ENCODE measurements at regions not wholly inside any gene's neighbourhood (a gene's known extent, or its start where the extent isn't known, plus 50 kb on each side); places are given as distances from the start of the nearest gene placed in this dataset.

DNA sequence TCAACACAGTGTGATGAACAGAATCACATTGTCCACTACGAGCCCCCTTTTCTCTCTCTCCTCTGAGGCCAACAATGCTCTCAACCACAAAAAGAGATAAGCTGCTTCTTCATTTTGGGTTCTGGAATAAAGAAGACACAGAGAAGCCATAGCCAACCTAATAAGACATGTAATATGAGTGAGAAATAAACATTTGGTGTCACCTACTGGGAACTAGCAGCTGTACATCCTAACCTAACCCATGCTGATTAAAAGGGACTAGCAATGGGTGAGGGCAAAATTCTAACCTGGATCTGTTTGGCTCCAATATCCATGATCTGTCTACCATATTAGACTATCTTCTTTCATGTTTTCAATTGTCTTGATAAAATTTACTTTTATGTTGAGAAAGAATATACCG lies 369.1 kb upstream of the MARCKS start:
- TF ChIP-seq, protein P1, sequence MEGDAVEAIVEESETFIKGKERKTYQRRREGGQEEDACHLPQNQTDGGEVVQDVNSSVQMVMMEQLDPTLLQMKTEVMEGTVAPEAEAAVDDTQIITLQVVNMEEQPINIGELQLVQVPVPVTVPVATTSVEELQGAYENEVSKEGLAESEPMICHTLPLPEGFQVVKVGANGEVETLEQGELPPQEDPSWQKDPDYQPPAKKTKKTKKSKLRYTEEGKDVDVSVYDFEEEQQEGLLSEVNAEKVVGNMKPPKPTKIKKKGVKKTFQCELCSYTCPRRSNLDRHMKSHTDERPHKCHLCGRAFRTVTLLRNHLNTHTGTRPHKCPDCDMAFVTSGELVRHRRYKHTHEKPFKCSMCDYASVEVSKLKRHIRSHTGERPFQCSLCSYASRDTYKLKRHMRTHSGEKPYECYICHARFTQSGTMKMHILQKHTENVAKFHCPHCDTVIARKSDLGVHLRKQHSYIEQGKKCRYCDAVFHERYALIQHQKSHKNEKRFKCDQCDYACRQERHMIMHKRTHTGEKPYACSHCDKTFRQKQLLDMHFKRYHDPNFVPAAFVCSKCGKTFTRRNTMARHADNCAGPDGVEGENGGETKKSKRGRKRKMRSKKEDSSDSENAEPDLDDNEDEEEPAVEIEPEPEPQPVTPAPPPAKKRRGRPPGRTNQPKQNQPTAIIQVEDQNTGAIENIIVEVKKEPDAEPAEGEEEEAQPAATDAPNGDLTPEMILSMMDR (IDR thresholded peaks at IDR 0.05; ENCODE audit: low read depth, low read length): no peak
- no peak overlapping the region for H3K4me3 ChIP-seq (ENCODE audit: low read depth, low read length)

DNA sequence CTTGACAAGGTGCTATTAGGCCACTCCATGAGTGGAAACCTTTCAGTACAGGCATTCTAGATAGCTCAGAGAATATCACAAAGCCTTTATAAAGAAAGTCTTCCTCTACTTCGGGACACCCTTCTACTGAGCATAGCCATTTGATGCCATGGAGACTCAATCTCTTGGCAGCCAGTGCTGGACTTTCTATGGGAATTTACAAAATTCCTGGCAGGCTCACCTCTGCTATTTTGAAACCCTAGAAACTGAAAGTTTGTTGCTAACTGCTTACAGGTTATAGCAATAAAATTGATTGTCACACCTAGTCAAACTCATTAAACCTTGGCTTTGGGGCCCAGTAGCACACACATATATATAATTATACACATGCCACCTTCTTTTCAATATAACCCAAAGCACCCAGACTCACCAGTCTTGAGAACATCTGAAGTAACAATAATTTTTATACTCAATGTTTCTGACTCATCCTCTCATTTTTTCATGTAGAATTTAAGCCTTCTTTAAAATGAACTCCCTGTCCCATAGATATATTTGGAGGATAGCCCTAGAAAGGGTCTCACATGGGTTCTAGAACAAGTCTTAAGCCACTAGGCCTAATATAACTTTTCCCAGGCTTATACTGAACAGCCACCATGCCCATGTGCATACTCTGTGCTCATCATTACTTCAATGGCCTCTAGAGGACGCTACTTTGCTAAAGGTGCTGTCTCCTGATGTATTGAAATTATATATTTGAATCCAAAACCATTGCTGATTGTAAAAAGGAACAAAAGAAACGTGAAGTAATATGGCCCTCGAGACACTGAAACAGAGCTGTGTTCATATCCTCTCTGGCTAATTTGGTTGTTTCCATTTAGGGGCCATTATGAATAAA lies 368.1 kb upstream of the MARCKS start:
- no peak overlapping the region for H3K4me3 ChIP-seq (ENCODE audit: low read depth, low read length)
- TF ChIP-seq, protein P1 (IDR thresholded peaks at IDR 0.05; ENCODE audit: low read depth, low read length): no peak

DNA sequence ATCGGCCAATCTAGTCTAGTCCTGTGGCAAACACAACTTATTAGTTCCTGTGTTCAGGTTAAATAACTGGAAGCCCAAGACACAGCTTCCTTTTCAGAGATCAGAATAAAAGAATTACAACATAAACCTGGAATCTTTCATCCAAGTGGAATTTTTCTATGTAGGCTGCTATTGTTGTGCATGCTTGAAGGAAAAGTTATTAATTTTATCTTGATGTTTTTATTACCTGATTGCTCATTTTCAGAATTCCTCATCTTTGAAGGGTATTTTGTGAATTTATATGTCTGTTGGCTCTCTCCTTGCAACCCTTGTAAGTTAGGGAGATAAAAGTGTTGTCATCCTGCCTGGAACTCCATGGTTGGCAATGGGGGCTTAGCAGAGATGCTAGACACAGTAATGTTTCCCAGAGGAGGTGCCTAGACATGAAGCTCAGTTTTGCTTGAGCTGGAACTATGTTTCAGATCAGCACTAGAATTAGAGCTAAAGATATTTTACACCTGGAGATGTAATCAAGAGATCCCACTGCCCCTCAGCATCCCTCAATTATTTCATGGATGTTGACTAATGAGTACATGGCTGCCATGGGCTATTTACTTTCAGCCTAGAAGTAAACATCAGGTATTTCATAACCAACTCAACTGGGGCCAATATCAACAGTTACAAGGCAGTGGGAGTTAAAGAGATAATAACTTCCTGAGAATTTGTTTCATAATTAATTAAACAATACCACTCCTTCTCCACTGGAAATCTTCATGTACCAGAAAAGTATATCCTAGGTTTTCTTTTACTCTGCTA lies 367.0 kb upstream of the MARCKS start:
- H3K4me3 ChIP-seq (ENCODE audit: low read depth, low read length): no peak overlapping the region
- TF ChIP-seq, protein P1 (IDR thresholded peaks at IDR 0.05; ENCODE audit: low read depth, low read length): no peak

DNA sequence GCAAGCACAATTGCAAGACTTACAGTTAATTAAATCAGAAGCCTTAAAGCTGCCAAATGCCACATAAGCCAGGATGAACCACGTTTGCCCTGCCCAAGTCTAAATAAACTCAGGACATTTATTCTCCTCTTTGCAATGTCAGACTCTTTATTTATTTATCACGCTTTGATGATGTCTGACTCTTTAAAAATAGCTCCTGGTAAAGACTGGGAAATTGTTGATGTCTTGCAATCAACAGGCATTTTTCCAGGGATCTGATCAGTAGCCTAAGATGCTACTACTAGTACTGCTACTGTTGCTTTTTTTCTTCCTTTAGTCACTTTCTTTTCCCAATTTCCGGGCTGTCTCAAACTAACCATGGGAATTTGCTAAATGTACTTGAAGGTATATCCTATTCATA lies 365.8 kb upstream of the MARCKS start:
- TF ChIP-seq, protein P1 (IDR thresholded peaks at IDR 0.05; ENCODE audit: low read depth, low read length): no peak
- no peak overlapping the region for H3K4me3 ChIP-seq (ENCODE audit: low read depth, low read length)

DNA sequence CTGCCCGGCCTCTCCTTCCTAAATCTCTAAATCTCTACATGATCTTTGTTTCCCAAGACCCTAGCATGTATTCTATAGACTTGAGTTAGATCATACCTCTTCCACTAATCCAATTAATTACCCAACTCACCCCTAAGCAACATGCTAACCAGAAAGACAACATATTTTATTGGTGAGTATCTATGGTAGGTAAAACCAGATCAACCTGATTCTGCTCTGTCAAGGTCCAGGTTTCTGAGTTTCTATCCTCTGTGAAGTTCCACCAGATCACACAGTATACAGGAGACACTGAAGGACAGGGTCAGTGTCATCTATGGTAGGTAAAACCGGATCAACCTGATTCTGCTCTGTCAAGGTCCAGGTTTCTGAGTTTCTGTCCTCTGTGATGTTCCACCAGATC lies 363.2 kb upstream of the MARCKS start:
- no peak overlapping the region for H3K4me3 ChIP-seq (ENCODE audit: low read depth, low read length)
- TF ChIP-seq, protein P1 (IDR thresholded peaks at IDR 0.05; ENCODE audit: low read depth, low read length): no peak

DNA sequence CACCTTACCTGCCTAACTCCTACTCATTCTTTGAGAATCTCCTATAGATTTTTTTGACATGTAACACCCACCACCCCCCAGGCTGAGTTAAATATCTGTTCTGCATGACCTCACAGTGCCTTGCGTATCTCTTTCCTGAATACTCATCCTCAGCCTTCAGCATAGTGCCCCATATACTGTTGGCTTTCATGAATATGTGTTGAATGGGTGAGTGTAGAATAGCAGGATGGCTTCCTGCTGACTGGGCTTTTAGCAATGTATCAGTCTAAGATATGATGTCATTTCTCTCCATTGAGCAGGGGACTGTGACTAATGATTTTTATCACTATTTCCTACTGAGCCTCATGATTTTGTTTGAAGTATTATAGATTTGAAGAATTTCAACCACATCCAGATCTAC lies 361.6 kb upstream of the MARCKS start:
- H3K4me3 ChIP-seq (ENCODE audit: low read depth, low read length): no peak overlapping the region
- TF ChIP-seq, protein P1 (IDR thresholded peaks at IDR 0.05; ENCODE audit: low read depth, low read length): no peak

DNA sequence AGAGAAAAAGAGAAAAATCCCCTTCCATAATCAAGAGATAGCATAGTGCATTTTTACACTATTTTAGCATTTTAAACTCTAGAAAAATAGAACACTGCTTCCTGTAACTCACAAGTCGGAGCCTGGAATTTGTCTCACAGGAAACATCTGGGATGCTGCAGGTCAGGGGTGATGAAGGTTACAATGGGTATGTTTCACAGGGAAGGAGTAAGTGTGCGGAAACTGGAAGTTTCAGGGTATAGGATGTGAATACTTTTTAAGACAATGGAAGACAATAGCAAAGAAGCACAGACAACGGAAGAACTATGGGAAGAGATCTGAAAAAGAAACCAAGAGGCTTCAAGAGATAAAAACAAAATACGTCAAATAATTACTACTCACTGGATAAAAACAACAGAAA lies 361.0 kb upstream of the MARCKS start:
- TF ChIP-seq, protein P1 (IDR thresholded peaks at IDR 0.05; ENCODE audit: low read depth, low read length): no peak

More for the DNA sequence above, 361.0 kb upstream of the MARCKS start:
- H3K4me3 ChIP-seq (ENCODE audit: low read depth, low read length): no peak overlapping the region
